HepG2 (cell line): ENCODE measurements at regions not wholly inside any gene's neighbourhood (a gene's known extent, or its start where the extent isn't known, plus 50 kb on each side); places are given as distances from the start of the nearest gene placed in this dataset.
A peak's percentile ranks its signal among the peaks of the same experiment; 100 is the strongest.

ENCODE experiments used
- ATAC-seq: fragments of 200-7000 bp; cut with Tn5 transposase; 3 replicates; pipeline ENCODE4 v1.9.1; 2020; ENCODE audit warnings: mild to moderate bottlenecking, moderate library complexity
- BruUV-seq: library from RNA; stranded (reverse); fragments of 400-500 nt; replicated peaks from 2 replicates; lab custom pipeline; 2021; lab: Mats Ljungman, UMichigan
- CTCF ChIA-PET: fragments of 300-600 bp; formaldehyde crosslinking; extraction: SDS; loops from one replicate; lab custom pipeline; 2021; ENCODE audit warnings: low total read pairs, inconsistent platforms, low intra/inter-chr PET ratio; lab: Yijun Ruan, JAX
- POLR2A ChIA-PET: fragments of 350-600 bp; sonication (Branson Sonifier 250); formaldehyde crosslinking; loops from one replicate; lab custom pipeline; 2020; ENCODE audit warnings: antibody characterized with exemption, inconsistent platforms; lab: Yijun Ruan, JAX
- DNase-seq: peaks from one replicate; pipeline ENCODE4 v3.0.0-alpha.2; 2015; ENCODE audit warnings: low spot score
- FAIRE-seq: peaks from 3 replicates; lab custom pipeline; 2011; peaks lifted over from hg19 to GRCh38; lab: Jason Lieb, UNC
- H2AFZ ChIP-seq: one replicate; pipeline ENCODE4 v1.6.1; 2011; ENCODE audit warnings: low read length, inconsistent platforms
- H3K27ac ChIP-seq: fragments of 300-600 bp; 3 replicates; pipeline ENCODE4 v1.8.0; 2011; ENCODE audit warnings: mixed run types, mild to moderate bottlenecking, mixed read lengths, low read length, inconsistent platforms; ENCODE audit not compliant: insufficient read depth; ENCODE audit errors: extremely low read length
- H3K27me3 ChIP-seq, 2 experiments: fragments of 200-600 bp in 1 of 2; 2 replicates in 1 of 2; 3 replicates in 1 of 2; pipeline versions ENCODE4 v1.6.0 to v1.8.0; 2011; ENCODE audit warnings: low read length in 2 of 2, mild to moderate bottlenecking in 2 of 2, moderate library complexity in 2 of 2, inconsistent platforms in 1 of 2; ENCODE audit not compliant: insufficient read depth in 2 of 2, control insufficient read depth in 1 of 2
- H3K36me3 ChIP-seq, 2 experiments: fragments of 200-600 bp in 1 of 2; replicated peaks in 1 of 2; 2 replicates in 1 of 2; 3 replicates in 1 of 2; pipeline versions ENCODE4 v1.5.1 to v1.8.0; 2011; ENCODE audit warnings: low read length in 2 of 2, inconsistent platforms in 1 of 2; ENCODE audit not compliant: insufficient read depth in 2 of 2, control insufficient read depth in 1 of 2
- H3K4me1 ChIP-seq: 2 replicates; pipeline ENCODE4 v1.5.1; 2012; ENCODE audit warnings: low read length, inconsistent platforms; ENCODE audit not compliant: insufficient read depth
- H3K4me2 ChIP-seq: 2 replicates; pipeline ENCODE4 v1.6.0; 2011; ENCODE audit warnings: low read depth, low read length, inconsistent platforms
- H3K4me3 ChIP-seq, 3 experiments: fragments of 200-600 bp in 1 of 3; sonication (generic), shearing (Covaris generic) in 1 of 3; replicated peaks in 1 of 3; 2 replicates each; pipeline ENCODE4 v1.5.1; 2011 to 2016; ENCODE audit warnings: low read length in 3 of 3, inconsistent platforms in 2 of 3, low read depth in 2 of 3, mild to moderate bottlenecking in 2 of 3, control low read depth in 1 of 3, mixed read lengths in 1 of 3; ENCODE audit not compliant: insufficient read depth in 1 of 3
- H3K79me2 ChIP-seq: one replicate; pipeline ENCODE4 v1.6.1; 2011; ENCODE audit warnings: low read length, inconsistent platforms; ENCODE audit not compliant: insufficient read depth
- H3K9ac ChIP-seq: 2 replicates; pipeline ENCODE4 v1.6.0; 2011; ENCODE audit warnings: mild to moderate bottlenecking, low read depth, low read length, inconsistent platforms; ENCODE audit not compliant: insufficient read depth
- H3K9me3 ChIP-seq: 2 replicates; pipeline ENCODE4 v1.5.1; 2012; ENCODE audit warnings: mild to moderate bottlenecking, low read length
- H4K20me1 ChIP-seq: 2 replicates; pipeline ENCODE4 v1.6.0; 2011; ENCODE audit warnings: inconsistent platforms, mild to moderate bottlenecking, low read length, moderate library complexity; ENCODE audit not compliant: insufficient read depth
- BCL6 ChIP-seq: IDR thresholded peaks from 2 replicates; pipeline ENCODE4 v1.6.1; 2016; ENCODE audit warnings: missing genetic modification reagents, missing compliant biosample characterization
- FOSL2 ChIP-seq: sonication (generic); formaldehyde crosslinking; IDR thresholded peaks from 2 replicates; pipeline ENCODE4 v1.4.0; 2020; ENCODE audit warnings: missing genetic modification reagents
- HMG20A ChIP-seq: IDR thresholded peaks from 2 replicates; pipeline ENCODE4 v1.6.1; 2016; ENCODE audit warnings: borderline replicate concordance
- KMT2B ChIP-seq: IDR thresholded peaks from 2 replicates; pipeline ENCODE4 v1.6.1; 2016; ENCODE audit warnings: missing genetic modification reagents, missing compliant biosample characterization
- NPAS2 ChIP-seq: sonication (generic); formaldehyde crosslinking; IDR thresholded peaks from 2 replicates; pipeline ENCODE4 v1.8.0; 2022; ENCODE audit warnings: mild to moderate bottlenecking, missing genetic modification reagents, borderline replicate concordance
- SNAPC5 ChIP-seq: sonication (generic); formaldehyde crosslinking; IDR thresholded peaks from 2 replicates; pipeline ENCODE4 v1.8.1; 2023; ENCODE audit warnings: mild to moderate bottlenecking, missing genetic modification reagents, borderline replicate concordance
- SOX13 ChIP-seq, 3 experiments: fragments of 450-650 bp in 1 of 3; sonication (generic) in 1 of 3; formaldehyde crosslinking in 1 of 3; IDR thresholded peaks in 2 of 3; conservative IDR thresholded peaks in 1 of 3; 2 replicates each; pipeline versions ENCODE4 v1.5.0 to v1.6.1; 2016 to 2020; ENCODE audit warnings: antibody characterized with exemption in 1 of 3, mild to moderate bottlenecking in 1 of 3, missing compliant biosample characterization in 1 of 3, missing genetic modification reagents in 1 of 3, moderate library complexity in 1 of 3
- ZNF142 ChIP-seq: sonication (generic); formaldehyde crosslinking; IDR thresholded peaks from 2 replicates; pipeline ENCODE4 v1.4.0; 2020; ENCODE audit warnings: missing genetic modification reagents
- WGBS: methylation state at CpG from one replicate; pipeline ENCODE4 v1.1.6; 2017; ENCODE audit warnings: low lambda C conversion rate; 5-methylcytosine and 5-hydroxymethylcytosine counted together
- in situ Hi-C: cut with HindIII; loops from 2 replicates; pipeline ENCODE4 v1.10.0; 2017; ENCODE audit warnings: low pct_unique_long_range_greater_than_20kb; ENCODE audit not compliant: extremely low pct_ligation_motif_present
- intact Hi-C: fragments of 100-400 bp; cut with micrococcal nuclease; formaldehyde crosslinking; loops from one replicate; pipeline ENCODE4 v1.10.0; 2022; ENCODE audit not compliant: unreplicated experiment

GRCh38 chr2:138071720-138072719 is 107.7 kb downstream of the HNMT start:
- no peak for FAIRE-seq
- Histone ChIP-seq H3K4me3 (no peak overlapping the region), H3K9ac (no peak overlapping the region), H4K20me1 (no peaks in the 10 kb centered on the region), H3K79me2 (no peaks in the 10 kb centered on the region), H2AFZ (no peak overlapping the region), H3K4me1 (peaks cover 29% of the 10 kb centered on the region), H3K27me3 (no peaks in the 10 kb centered on the region), H3K4me2 (peak overlapping the region; percentile 46), H3K27ac (no peak overlapping the region), H3K9me3 (no peaks in the 10 kb centered on the region)
- BruUV-seq, result no TSS peak
- intact Hi-C loops, result no loop called here
- POLR2A ChIA-PET, result interaction anchor here (1.1 kb wide), 1 partner anchor 129 kb away, joined by 3 read pairs; no protein-coding TSS in a partner anchor
- in situ Hi-C loops, result no loop called here
- peak; percentile 39 for DNase-seq
- 53% methylated on average over 7 of the region's 7 CpGs for WGBS
- CTCF ChIA-PET, result no interaction called here
- peak; percentile 38; the same call in 2 of the 3 replicates for ATAC-seq
- TF ChIP-seq NPAS2 (CRISPR knock-in tag) (no peak), SNAPC5 (no peak), BCL6 (peak; percentile 56; the same call in 1 of the 2 replicates), FOSL2 (CRISPR knock-in tag) (peak; percentile 41; the same call in 1 of the 2 replicates), KMT2B (CRISPR knock-in tag) (no peak), HMG20A (peak; percentile 17; the same call in 1 of the 2 replicates), SOX13 (IDR thresholded peaks at IDR 0.05) (no peak), SOX13 (CRISPR knock-in tag; conservative IDR thresholded peaks at IDR 0.05 in 1 of 2, IDR thresholded peaks at IDR 0.05 in 1 of 2) (peak in 1 of 2 experiments; percentile 55; a peak in 1 of 4 replicates), ZNF142 (CRISPR knock-in tag) (no peak)
- TF ChIP-seq, all 625 proteins: peak for 4
- no peaks in the 10 kb centered on the region for H3K36me3 ChIP-seq
